ENCODE measurements at regions not wholly inside any gene's neighbourhood (a gene's known extent, or its start where the extent isn't known, plus 50 kb on each side); places are given as distances from the start of the nearest gene placed in this dataset.
"Not testable (repeated sequence)": the region's sequence is repeated elsewhere in the genome, so short reads cannot be mapped to it uniquely, and the experiment has no call there.

- no peaks in the 10 kb centered on the region for H3F3A ChIP-seq (ENCODE audit: insufficient read depth, low read length, poor library complexity, severe bottlenecking)
- H3K27ac ChIP-seq (ENCODE audit: low read length) = no peak overlapping the region
- no peak overlapping the region for H3K4me3 ChIP-seq (ENCODE audit: low read length)
- no peak overlapping the region for H2AFZ ChIP-seq (ENCODE audit: low read depth, low read length)
- no peaks in the 10 kb centered on the region for H3K79me2 ChIP-seq (replicated peaks; ENCODE audit: insufficient read depth, low read length)
- H3K9me3 ChIP-seq (ENCODE audit: low read length) = no peaks in the 10 kb centered on the region
- TF ChIP-seq EP300 (conservative IDR thresholded peaks at IDR 0.05; ENCODE audit: poor library complexity, severe bottlenecking) (no peak), EZH2 (IDR thresholded peaks at IDR 0.05; ENCODE audit: borderline replicate concordance, insufficient read depth, low read length, poor library complexity, severe bottlenecking) (no peak), RAD21 (conservative IDR thresholded peaks at IDR 0.05) (no peak), MXI1 (conservative IDR thresholded peaks at IDR 0.05; ENCODE audit: poor library complexity, severe bottlenecking) (no peak), CTCF (IDR thresholded peaks at IDR 0.05; ENCODE audit: poor library complexity, severe bottlenecking) (no peak), TAF1 (IDR thresholded peaks at IDR 0.05; ENCODE audit: low read depth) (no peak), POLR2AphosphoS5 (IDR thresholded peaks at IDR 0.05) (no peak), SMC3 (conservative IDR thresholded peaks at IDR 0.05; ENCODE audit: poor library complexity) (no peak)
- TF ChIP-seq, protein P1, sequence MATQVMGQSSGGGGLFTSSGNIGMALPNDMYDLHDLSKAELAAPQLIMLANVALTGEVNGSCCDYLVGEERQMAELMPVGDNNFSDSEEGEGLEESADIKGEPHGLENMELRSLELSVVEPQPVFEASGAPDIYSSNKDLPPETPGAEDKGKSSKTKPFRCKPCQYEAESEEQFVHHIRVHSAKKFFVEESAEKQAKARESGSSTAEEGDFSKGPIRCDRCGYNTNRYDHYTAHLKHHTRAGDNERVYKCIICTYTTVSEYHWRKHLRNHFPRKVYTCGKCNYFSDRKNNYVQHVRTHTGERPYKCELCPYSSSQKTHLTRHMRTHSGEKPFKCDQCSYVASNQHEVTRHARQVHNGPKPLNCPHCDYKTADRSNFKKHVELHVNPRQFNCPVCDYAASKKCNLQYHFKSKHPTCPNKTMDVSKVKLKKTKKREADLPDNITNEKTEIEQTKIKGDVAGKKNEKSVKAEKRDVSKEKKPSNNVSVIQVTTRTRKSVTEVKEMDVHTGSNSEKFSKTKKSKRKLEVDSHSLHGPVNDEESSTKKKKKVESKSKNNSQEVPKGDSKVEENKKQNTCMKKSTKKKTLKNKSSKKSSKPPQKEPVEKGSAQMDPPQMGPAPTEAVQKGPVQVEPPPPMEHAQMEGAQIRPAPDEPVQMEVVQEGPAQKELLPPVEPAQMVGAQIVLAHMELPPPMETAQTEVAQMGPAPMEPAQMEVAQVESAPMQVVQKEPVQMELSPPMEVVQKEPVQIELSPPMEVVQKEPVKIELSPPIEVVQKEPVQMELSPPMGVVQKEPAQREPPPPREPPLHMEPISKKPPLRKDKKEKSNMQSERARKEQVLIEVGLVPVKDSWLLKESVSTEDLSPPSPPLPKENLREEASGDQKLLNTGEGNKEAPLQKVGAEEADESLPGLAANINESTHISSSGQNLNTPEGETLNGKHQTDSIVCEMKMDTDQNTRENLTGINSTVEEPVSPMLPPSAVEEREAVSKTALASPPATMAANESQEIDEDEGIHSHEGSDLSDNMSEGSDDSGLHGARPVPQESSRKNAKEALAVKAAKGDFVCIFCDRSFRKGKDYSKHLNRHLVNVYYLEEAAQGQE (IDR thresholded peaks at IDR 0.05; ENCODE audit: borderline replicate concordance) = no peak
- H3K36me3 ChIP-seq (ENCODE audit: insufficient read depth, low read length) = no peaks in the 10 kb centered on the region
- no peak overlapping the region for H3K9ac ChIP-seq (ENCODE audit: low read length)
- H3K9me2 ChIP-seq (ENCODE audit: insufficient read depth, low read length) = no peaks in the 10 kb centered on the region
- no peaks in the 10 kb centered on the region for H4K20me1 ChIP-seq (ENCODE audit: insufficient read depth)
- no peaks in the 10 kb centered on the region for H3K27me3 ChIP-seq (ENCODE audit: insufficient read depth, low read depth, low read length)
- H3K4me2 ChIP-seq (ENCODE audit: low read length) = no peak overlapping the region
These were observed 144.5 kb upstream of the KRAS start for GRCh38 chr12:25395227-25395626.

DNA sequence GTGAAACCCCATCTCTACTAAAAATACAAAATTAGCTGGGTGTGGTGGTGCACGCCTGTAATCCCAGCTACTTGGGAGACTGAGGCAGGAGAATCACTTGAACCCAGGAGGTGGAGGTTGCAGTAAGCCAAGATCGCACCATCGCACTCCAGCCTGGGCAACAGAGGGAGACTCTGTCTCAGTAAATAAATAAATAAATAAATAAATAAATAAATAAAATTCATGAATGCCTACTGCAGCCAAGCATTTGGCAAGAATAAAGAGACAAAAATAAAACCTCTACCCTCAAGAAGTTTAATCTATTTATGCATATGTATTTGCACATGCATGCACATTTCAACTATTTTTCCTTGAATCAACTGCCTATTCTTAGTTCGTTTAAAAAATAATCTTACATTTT lies 144.0 kb upstream of the KRAS start:
- not testable (repeated sequence) for H3F3A ChIP-seq (ENCODE audit: insufficient read depth, low read length, poor library complexity, severe bottlenecking)

DNA sequence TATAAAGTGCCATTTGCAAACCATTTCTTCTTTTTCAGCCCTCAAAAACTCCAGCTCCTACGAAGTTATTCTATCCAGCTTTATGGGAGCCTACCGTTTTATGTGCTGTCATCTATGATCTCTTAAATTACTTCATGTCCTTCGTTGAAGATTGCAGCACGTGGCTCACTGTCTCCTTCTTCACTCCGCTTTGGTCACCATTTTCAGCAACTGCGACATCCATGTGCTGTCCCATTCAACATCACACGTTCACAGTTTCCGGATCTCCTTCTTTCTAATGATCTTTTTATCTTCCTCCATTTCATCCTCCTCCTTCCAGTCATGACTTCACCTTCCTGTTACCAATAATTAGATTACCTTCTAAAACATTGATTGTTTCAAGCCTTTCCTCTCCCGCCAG lies 143.3 kb upstream of the KRAS start:
- H2AFZ ChIP-seq (ENCODE audit: low read depth, low read length) = no peak overlapping the region
- no peak overlapping the region for H3K4me3 ChIP-seq (ENCODE audit: low read length)
- H3K9me2 ChIP-seq (ENCODE audit: insufficient read depth, low read length) = no peaks in the 10 kb centered on the region
- H4K20me1 ChIP-seq (ENCODE audit: insufficient read depth) = no peaks in the 10 kb centered on the region
- no peak overlapping the region for H3K27ac ChIP-seq (ENCODE audit: low read length)
- no peak overlapping the region for H3K9ac ChIP-seq (ENCODE audit: low read length)
- TF ChIP-seq EP300 (conservative IDR thresholded peaks at IDR 0.05; ENCODE audit: poor library complexity, severe bottlenecking) = no peak
- TF ChIP-seq TAF1 (IDR thresholded peaks at IDR 0.05; ENCODE audit: low read depth) = no peak
- H3K9me3 ChIP-seq (ENCODE audit: low read length) = no peaks in the 10 kb centered on the region
- no peaks in the 10 kb centered on the region for H3F3A ChIP-seq (ENCODE audit: insufficient read depth, low read length, poor library complexity, severe bottlenecking)
- no peak overlapping the region for H3K4me2 ChIP-seq (ENCODE audit: low read length)
- H3K36me3 ChIP-seq (ENCODE audit: insufficient read depth, low read length) = no peaks in the 10 kb centered on the region
- H3K79me2 ChIP-seq (replicated peaks; ENCODE audit: insufficient read depth, low read length) = no peaks in the 10 kb centered on the region
- no peaks in the 10 kb centered on the region for H3K27me3 ChIP-seq (ENCODE audit: insufficient read depth, low read depth, low read length)

More for the DNA sequence above, 144.0 kb upstream of the KRAS start:
- not testable (repeated sequence) for H3K36me3 ChIP-seq (ENCODE audit: insufficient read depth, low read length); H3K9me2 ChIP-seq (ENCODE audit: insufficient read depth, low read length); H3K27ac ChIP-seq (ENCODE audit: low read length); H3K9ac ChIP-seq (ENCODE audit: low read length); H3K79me2 ChIP-seq (replicated peaks; ENCODE audit: insufficient read depth, low read length); H3K4me2 ChIP-seq (ENCODE audit: low read length); H3K27me3 ChIP-seq (ENCODE audit: insufficient read depth, low read depth, low read length); H3K9me3 ChIP-seq (ENCODE audit: low read length); H2AFZ ChIP-seq (ENCODE audit: low read depth, low read length); H4K20me1 ChIP-seq (ENCODE audit: insufficient read depth); H3K4me3 ChIP-seq (ENCODE audit: low read length)

DNA sequence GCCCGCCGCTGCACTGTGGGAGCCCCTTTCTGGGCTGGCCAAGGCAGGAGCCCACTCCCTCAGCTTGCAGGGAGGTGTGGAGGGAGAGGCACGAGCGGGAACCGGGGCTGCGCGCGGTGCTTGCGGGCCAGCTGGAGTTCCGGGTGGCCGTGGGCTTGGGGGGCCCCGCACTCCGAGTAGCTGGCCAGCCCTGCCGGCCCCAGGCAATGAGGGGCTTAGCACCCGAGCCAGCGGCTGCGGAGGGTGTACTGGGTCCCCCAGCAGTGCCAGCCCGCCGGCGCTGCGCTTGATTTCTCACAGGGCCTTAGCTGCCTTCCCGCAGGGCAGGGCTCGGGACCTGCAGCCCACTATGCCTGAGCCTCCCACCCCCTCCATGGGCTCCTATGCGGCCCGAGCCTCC lies 140.6 kb upstream of the KRAS start:
- not testable (repeated sequence) for H3K27ac ChIP-seq (ENCODE audit: low read length); H3K9me2 ChIP-seq (ENCODE audit: insufficient read depth, low read length); H3F3A ChIP-seq (ENCODE audit: insufficient read depth, low read length, poor library complexity, severe bottlenecking); H2AFZ ChIP-seq (ENCODE audit: low read depth, low read length); H3K36me3 ChIP-seq (ENCODE audit: insufficient read depth, low read length); H3K9ac ChIP-seq (ENCODE audit: low read length); H3K79me2 ChIP-seq (replicated peaks; ENCODE audit: insufficient read depth, low read length); H4K20me1 ChIP-seq (ENCODE audit: insufficient read depth); H3K4me2 ChIP-seq (ENCODE audit: low read length); H3K9me3 ChIP-seq (ENCODE audit: low read length); H3K4me3 ChIP-seq (ENCODE audit: low read length); H3K27me3 ChIP-seq (ENCODE audit: insufficient read depth, low read depth, low read length)

Measured in neural cell (in vitro differentiated cells).